ENCODE measurements at regions not wholly inside any gene's neighbourhood (a gene's known extent, or its start where the extent isn't known, plus 50 kb on each side); places are given as distances from the start of the nearest gene placed in this dataset.

DNA sequence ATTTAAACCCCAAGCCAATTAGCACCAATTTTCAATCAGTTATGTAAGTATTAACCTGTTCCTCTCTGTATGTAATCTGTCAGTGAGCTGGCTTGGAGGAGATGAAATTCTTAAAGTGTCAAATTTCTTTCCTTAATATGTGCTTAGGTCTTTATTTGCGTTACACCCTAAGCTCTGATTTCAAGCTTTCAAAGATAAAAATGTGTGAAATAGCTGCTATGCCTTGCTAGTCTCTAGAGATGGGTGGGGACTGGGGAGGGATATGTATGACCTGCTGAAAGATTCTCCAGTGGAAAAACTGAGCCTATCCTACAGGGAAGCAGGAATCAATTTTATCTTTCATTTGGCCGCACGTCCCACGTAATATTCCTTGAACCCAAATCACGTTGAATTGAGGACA lies 264.5 kb downstream of the RND3 start:
- no peak for DNase-seq
- WGBS (ENCODE audit: insufficient coverage), result 92% methylated on average over 5 of the region's 5 CpGs
- ATAC-seq, result no peak
- Histone ChIP-seq H3K4me1 (ENCODE audit: control insufficient read depth, insufficient read depth, low read length) (no peaks in the 10 kb centered on the region), H3K36me3 (ENCODE audit: control insufficient read depth, insufficient read depth, low read length) (no peaks in the 10 kb centered on the region), H3K27ac (ENCODE audit: low read length) (no peak overlapping the region), H3K9me3 (ENCODE audit: control insufficient read depth, insufficient read depth, low read length) (no peaks in the 10 kb centered on the region), H3K27me3 (ENCODE audit: control insufficient read depth, insufficient read depth, low read length) (no peaks in the 10 kb centered on the region), H3K4me3 (ENCODE audit: low read length) (no peak overlapping the region)
- Mint-ChIP-seq H3K27ac (no peak overlapping the region), H3K36me3 (no peaks in the 10 kb centered on the region), H3K4me3 (no peak overlapping the region), H3K4me1 (no peaks in the 10 kb centered on the region), H3K27me3 (ENCODE audit: low read depth in 2 of 2) (no peaks in the 10 kb centered on the region), H3K9me3 (peaks cover 4 to 9% of the 10 kb centered on the region in 2 donors)
- intact Hi-C loops (cut with micrococcal nuclease), result no loop called here
- TF ChIP-seq, protein P1, sequence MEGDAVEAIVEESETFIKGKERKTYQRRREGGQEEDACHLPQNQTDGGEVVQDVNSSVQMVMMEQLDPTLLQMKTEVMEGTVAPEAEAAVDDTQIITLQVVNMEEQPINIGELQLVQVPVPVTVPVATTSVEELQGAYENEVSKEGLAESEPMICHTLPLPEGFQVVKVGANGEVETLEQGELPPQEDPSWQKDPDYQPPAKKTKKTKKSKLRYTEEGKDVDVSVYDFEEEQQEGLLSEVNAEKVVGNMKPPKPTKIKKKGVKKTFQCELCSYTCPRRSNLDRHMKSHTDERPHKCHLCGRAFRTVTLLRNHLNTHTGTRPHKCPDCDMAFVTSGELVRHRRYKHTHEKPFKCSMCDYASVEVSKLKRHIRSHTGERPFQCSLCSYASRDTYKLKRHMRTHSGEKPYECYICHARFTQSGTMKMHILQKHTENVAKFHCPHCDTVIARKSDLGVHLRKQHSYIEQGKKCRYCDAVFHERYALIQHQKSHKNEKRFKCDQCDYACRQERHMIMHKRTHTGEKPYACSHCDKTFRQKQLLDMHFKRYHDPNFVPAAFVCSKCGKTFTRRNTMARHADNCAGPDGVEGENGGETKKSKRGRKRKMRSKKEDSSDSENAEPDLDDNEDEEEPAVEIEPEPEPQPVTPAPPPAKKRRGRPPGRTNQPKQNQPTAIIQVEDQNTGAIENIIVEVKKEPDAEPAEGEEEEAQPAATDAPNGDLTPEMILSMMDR (IDR thresholded peaks at IDR 0.05), result no peak

- Mint-ChIP-seq H3K4me3 (no peak overlapping the region), H3K36me3 (no peaks in the 10 kb centered on the region), H3K4me1 (no peaks in the 10 kb centered on the region), H3K9me3 (peaks cover 4 to 9% of the 10 kb centered on the region in 2 donors), H3K27ac (no peak overlapping the region), H3K27me3 (ENCODE audit: low read depth in 2 of 2) (no peaks in the 10 kb centered on the region)
- H3K4me1 ChIP-seq (ENCODE audit: control insufficient read depth, insufficient read depth, low read length), result no peaks in the 10 kb centered on the region
- intact Hi-C loops (cut with micrococcal nuclease), result no loop called here
- 84% methylated on average over 5 of the region's 6 CpGs for WGBS (ENCODE audit: insufficient coverage)
- no peak for DNase-seq
- no peaks in the 10 kb centered on the region for H3K36me3 ChIP-seq (ENCODE audit: control insufficient read depth, insufficient read depth, low read length)
- H3K9me3 ChIP-seq (ENCODE audit: control insufficient read depth, insufficient read depth, low read length), result no peaks in the 10 kb centered on the region
- H3K27ac ChIP-seq (ENCODE audit: low read length), result no peak overlapping the region
- H3K27me3 ChIP-seq (ENCODE audit: control insufficient read depth, insufficient read depth, low read length), result no peaks in the 10 kb centered on the region
- ATAC-seq, result no peak
- H3K4me3 ChIP-seq (ENCODE audit: low read length), result no peak overlapping the region
- TF ChIP-seq, protein P1 (IDR thresholded peaks at IDR 0.05), result no peak
These were observed 265.1 kb downstream of the RND3 start for GRCh38 chr2:150222379-150222778.

GRCh38 chr2:150219861-150220260 lies 267.6 kb downstream of the RND3 start:
- Mint-ChIP-seq H3K4me1 (no peaks in the 10 kb centered on the region), H3K9me3 (peaks cover 2 to 6% of the 10 kb centered on the region in 2 donors), H3K4me3 (no peak overlapping the region), H3K27me3 (ENCODE audit: low read depth in 2 of 2) (no peaks in the 10 kb centered on the region), H3K36me3 (no peaks in the 10 kb centered on the region), H3K27ac (no peak overlapping the region)
- Histone ChIP-seq H3K4me1 (ENCODE audit: control insufficient read depth, insufficient read depth, low read length) (no peaks in the 10 kb centered on the region), H3K27ac (ENCODE audit: low read length) (no peak overlapping the region), H3K9me3 (ENCODE audit: control insufficient read depth, insufficient read depth, low read length) (no peaks in the 10 kb centered on the region), H3K36me3 (ENCODE audit: control insufficient read depth, insufficient read depth, low read length) (no peaks in the 10 kb centered on the region), H3K4me3 (ENCODE audit: low read length) (no peak overlapping the region), H3K27me3 (ENCODE audit: control insufficient read depth, insufficient read depth, low read length) (no peaks in the 10 kb centered on the region)
- TF ChIP-seq, protein P1 (IDR thresholded peaks at IDR 0.05), result no peak
- intact Hi-C loops (cut with micrococcal nuclease), result no loop called here
- DNase-seq (no peak), ATAC-seq (no peak)
- 40% methylated on average over 1 of the region's 2 CpGs for WGBS (ENCODE audit: insufficient coverage)

GRCh38 chr2:150215041-150215440 lies 272.4 kb downstream of the RND3 start:
- Histone ChIP-seq H3K4me3 (ENCODE audit: low read length) (no peak overlapping the region), H3K4me1 (ENCODE audit: control insufficient read depth, insufficient read depth, low read length) (no peaks in the 10 kb centered on the region), H3K27ac (ENCODE audit: low read length) (no peak overlapping the region), H3K9me3 (ENCODE audit: control insufficient read depth, insufficient read depth, low read length) (no peaks in the 10 kb centered on the region), H3K36me3 (ENCODE audit: control insufficient read depth, insufficient read depth, low read length) (no peaks in the 10 kb centered on the region), H3K27me3 (ENCODE audit: control insufficient read depth, insufficient read depth, low read length) (no peaks in the 10 kb centered on the region)
- Mint-ChIP-seq H3K4me1 (no peaks in the 10 kb centered on the region), H3K27ac (no peak overlapping the region), H3K4me3 (no peak overlapping the region), H3K9me3 (no peaks in the 10 kb centered on the region), H3K36me3 (no peaks in the 10 kb centered on the region), H3K27me3 (ENCODE audit: low read depth in 2 of 2) (no peaks in the 10 kb centered on the region)
- DNase-seq, result no peak
- no peak for ATAC-seq
- intact Hi-C loops (cut with micrococcal nuclease), result no loop called here
- TF ChIP-seq, protein P1 (IDR thresholded peaks at IDR 0.05), result no peak
- WGBS (ENCODE audit: insufficient coverage), result 78% methylated on average over 1 of the region's 1 CpG
